GM23338 (cell line): ENCODE measurements at regions not wholly inside any gene's neighbourhood (a gene's known extent, or its start where the extent isn't known, plus 50 kb on each side); places are given as distances from the start of the nearest gene placed in this dataset.

Source experiments
- ATAC-seq: fragments of 200-7000 bp; cut with Tn5 transposase; 3 replicates; pipeline ENCODE4 v1.9.1; 2020
- DNase-seq: peaks from one replicate; pipeline ENCODE4 v3.0.0-alpha.2; 2015; ENCODE audit warnings: low spot score
- H2AFZ ChIP-seq: fragments of 200-600 bp; sonication (generic); 2 replicates; pipeline ENCODE4 v1.8.0; 2016; ENCODE audit warnings: antibody characterized with exemption, mild to moderate bottlenecking, moderate library complexity
- H3F3A ChIP-seq: fragments of 200-600 bp; sonication (generic); replicated peaks from 2 replicates; pipeline ENCODE4 v1.8.0; 2017; ENCODE audit warnings: antibody characterized with exemption, mixed run types, low read depth
- H3K27ac ChIP-seq: fragments of 200-600 bp; sonication (generic); 2 replicates; pipeline ENCODE4 v1.6.1; 2016; ENCODE audit warnings: low read depth
- H3K27me3 ChIP-seq: fragments of 200-600 bp; sonication (generic); 2 replicates; pipeline ENCODE4 v1.8.0; 2016; ENCODE audit warnings: mild to moderate bottlenecking, mixed run types, moderate library complexity; ENCODE audit not compliant: insufficient read depth
- H3K36me3 ChIP-seq: fragments of 200-600 bp; sonication (generic); 2 replicates; pipeline ENCODE4 v1.8.0; 2016; ENCODE audit warnings: mild to moderate bottlenecking; ENCODE audit not compliant: insufficient read depth
- H3K4me1 ChIP-seq: fragments of 200-600 bp; sonication (generic); 2 replicates; pipeline ENCODE4 v1.8.0; 2016; ENCODE audit warnings: mild to moderate bottlenecking, moderate library complexity; ENCODE audit not compliant: insufficient read depth
- H3K4me2 ChIP-seq: fragments of 200-600 bp; sonication (generic); 2 replicates; pipeline ENCODE4 v1.7.1; 2017; ENCODE audit warnings: mixed run types
- H3K4me3 ChIP-seq: fragments of 200-600 bp; sonication (generic); 2 replicates; pipeline ENCODE4 v1.6.1; 2016; ENCODE audit warnings: mixed run types
- H3K79me2 ChIP-seq: fragments of 200-600 bp; sonication (generic); replicated peaks from 2 replicates; pipeline ENCODE4 v1.8.0; 2017; ENCODE audit warnings: mild to moderate bottlenecking; ENCODE audit not compliant: insufficient read depth
- H3K9me2 ChIP-seq: fragments of 200-600 bp; sonication (generic); 2 replicates; pipeline ENCODE4 v1.8.0; 2017; ENCODE audit not compliant: insufficient read depth
- H4K20me1 ChIP-seq: fragments of 200-600 bp; sonication (generic); replicated peaks from 2 replicates; pipeline ENCODE4 v1.8.0; 2017; ENCODE audit warnings: mild to moderate bottlenecking; ENCODE audit not compliant: insufficient read depth
- H3K27ac Mint-ChIP-seq: 2 replicates; pipeline ENCODE4 v1.8.0; 2020; ENCODE audit warnings: inconsistent platforms, mild to moderate bottlenecking, moderate library complexity, mixed read lengths
- H3K27me3 Mint-ChIP-seq: 3 replicates; pipeline ENCODE4 v1.8.0; 2022; ENCODE audit warnings: low read depth, mild to moderate bottlenecking, moderate library complexity, mixed read lengths, inconsistent platforms; ENCODE audit not compliant: insufficient read depth, poor library complexity
- H3K36me3 Mint-ChIP-seq: 3 replicates; pipeline ENCODE4 v1.8.0; 2021; ENCODE audit warnings: low read depth, mild to moderate bottlenecking, inconsistent platforms, moderate library complexity, mixed read lengths
- H3K4me1 Mint-ChIP-seq: 3 replicates; pipeline ENCODE4 v1.8.0; 2020; ENCODE audit warnings: mild to moderate bottlenecking, inconsistent platforms, mixed read lengths
- H3K4me3 Mint-ChIP-seq: 3 replicates; pipeline ENCODE4 v1.8.0; 2021; ENCODE audit warnings: moderate library complexity, mild to moderate bottlenecking, inconsistent platforms, mixed read lengths
- H3K9me3 Mint-ChIP-seq: 3 replicates; pipeline ENCODE4 v1.8.0; 2020; ENCODE audit warnings: moderate library complexity, mild to moderate bottlenecking, inconsistent platforms, mixed read lengths
- CREB1 ChIP-seq: fragments of 250-450 bp; sonication (Bioruptor Pico); IDR thresholded peaks from 2 replicates; pipeline ENCODE4 v1.5.0; 2020; ENCODE audit warnings: low read depth, mild to moderate bottlenecking, moderate library complexity
- CTCF ChIP-seq, 2 experiments: fragments of 200-600 bp in 1 of 2; sonication (generic) in 1 of 2; conservative IDR thresholded peaks; 2 replicates each; pipeline versions ENCODE4 v1.5.1 to v1.6.1; 2016 to 2017; ENCODE audit warnings: antibody characterized with exemption in 2 of 2, low read depth in 2 of 2, mild to moderate bottlenecking in 2 of 2, moderate library complexity in 1 of 2
- ETS1 ChIP-seq: IDR thresholded peaks from 2 replicates; pipeline ENCODE4 v1.6.1; 2016; ENCODE audit warnings: antibody characterized with exemption
- EZH2 ChIP-seq: fragments of 200-600 bp; sonication (generic); IDR thresholded peaks from one replicate; pipeline ENCODE4 v1.8.0; 2017; ENCODE audit warnings: antibody characterized with exemption, mild to moderate bottlenecking, low read depth; ENCODE audit not compliant: unreplicated experiment
- EZH2phosphoT487 ChIP-seq: fragments of 200-600 bp; sonication (generic); IDR thresholded peaks from one replicate; pipeline ENCODE4 v1.8.1; 2018; ENCODE audit warnings: antibody characterized with exemption; ENCODE audit not compliant: unreplicated experiment
- JUNB ChIP-seq: IDR thresholded peaks from one replicate; pipeline ENCODE4 v1.6.1; 2016; ENCODE audit warnings: antibody characterized with exemption; ENCODE audit not compliant: unreplicated experiment
- NANOG ChIP-seq: IDR thresholded peaks from 2 replicates; pipeline ENCODE4 v1.6.1; 2016; ENCODE audit warnings: antibody characterized with exemption, borderline replicate concordance
- POLR2AphosphoS5 ChIP-seq: IDR thresholded peaks from 2 replicates; pipeline ENCODE4 v1.6.1; 2016; ENCODE audit warnings: antibody characterized with exemption, low read depth
- REST ChIP-seq: IDR thresholded peaks from one replicate; pipeline ENCODE4 v1.6.1; 2018; ENCODE audit warnings: antibody characterized with exemption; ENCODE audit not compliant: unreplicated experiment
- STAT1 ChIP-seq: IDR thresholded peaks from one replicate; pipeline ENCODE4 v1.6.1; 2016; ENCODE audit warnings: antibody characterized with exemption; ENCODE audit not compliant: unreplicated experiment
- ZNF114 ChIP-seq: fragments of 250-450 bp; sonication (Bioruptor Pico); IDR thresholded peaks from 2 replicates; pipeline ENCODE4 v1.5.0; 2020; ENCODE audit warnings: mild to moderate bottlenecking, moderate library complexity
- ZNF331 ChIP-seq: fragments of 250-450 bp; sonication (Bioruptor Pico); IDR thresholded peaks from 2 replicates; pipeline ENCODE4 v1.5.0; 2020; ENCODE audit warnings: low read depth, mild to moderate bottlenecking, moderate library complexity

GRCh38 chr2:164014068-164014731 lies 278.4 kb upstream of the FIGN start (continued):
- TF ChIP-seq ZNF331 (no peak), REST (no peak), ZNF114 (CRISPR knock-in tag) (no peak), CREB1 (no peak), EZH2phosphoT487 (no peak), ETS1 (no peak), CTCF (conservative IDR thresholded peaks at IDR 0.05; ENCODE audit: low read depth in 2 of 2) (no peak), STAT1 (no peak)

GRCh38 chr2:164012581-164012980 lies 276.8 kb upstream of the FIGN start:
- DNase-seq (no peak), ATAC-seq (no peak)
- no peak overlapping the region for H3K4me2 ChIP-seq
- no peaks in the 10 kb centered on the region for H3K9me2 ChIP-seq
- Mint-ChIP-seq H3K4me1 (peaks cover 8% of the 10 kb centered on the region; the same call in 2 of the 3 replicates), H3K27ac (no peak overlapping the region), H3K9me3 (no peaks in the 10 kb centered on the region), H3K27me3 (no peaks in the 10 kb centered on the region), H3K36me3 (no peaks in the 10 kb centered on the region), H3K4me3 (no peak overlapping the region)
- H3K27me3 ChIP-seq: no peaks in the 10 kb centered on the region
- H3K27ac ChIP-seq: no peak overlapping the region
- H2AFZ ChIP-seq: no peak overlapping the region
- no peak overlapping the region for H3K4me3 ChIP-seq
- TF ChIP-seq JUNB (no peak), NANOG (no peak), POLR2AphosphoS5 (no peak), REST (no peak), EZH2 (no peak), STAT1 (no peak)
- no peaks in the 10 kb centered on the region for H3K36me3 ChIP-seq
- 0 out of 2 replicates have a peak, but pooled peaks cover 5% of the 10 kb centered on the region for H3K4me1 ChIP-seq
- H3F3A ChIP-seq: no peaks in the 10 kb centered on the region
- H3K79me2 ChIP-seq: no peaks in the 10 kb centered on the region
- no peaks in the 10 kb centered on the region for H4K20me1 ChIP-seq
